ENCODE measurements at regions not wholly inside any gene's neighbourhood (a gene's known extent, or its start where the extent isn't known, plus 50 kb on each side); places are given as distances from the start of the nearest gene placed in this dataset.

GRCh38 chr17:69936996-69937395 is 138.0 kb upstream of the KCNJ16 start (continued):
- no peak for TF ChIP-seq NRF1 (IDR thresholded peaks at IDR 0.05; ENCODE audit: low read depth, low read length)
- TF ChIP-seq MEF2A (IDR thresholded peaks at IDR 0.05; ENCODE audit: borderline replicate concordance, low read depth), result no peak

GRCh38 chr17:69943058-69943457 is 132.0 kb upstream of the KCNJ16 start:
- TF ChIP-seq CTCF (IDR thresholded peaks at IDR 0.05), result no peak
- no peak for TF ChIP-seq FOXJ3 (CRISPR knock-in tag; IDR thresholded peaks at IDR 0.05)
- no peak for TF ChIP-seq GABPA (IDR thresholded peaks at IDR 0.05; ENCODE audit: low read depth)
- no peak for TF ChIP-seq EZH2phosphoT487 (IDR thresholded peaks at IDR 0.05; ENCODE audit: borderline replicate concordance, low read depth)
- no peak for TF ChIP-seq MEF2A (IDR thresholded peaks at IDR 0.05; ENCODE audit: borderline replicate concordance, low read depth)
- no peak for TF ChIP-seq YY1 (IDR thresholded peaks at IDR 0.05; ENCODE audit: low read depth)
- TF ChIP-seq NRF1 (IDR thresholded peaks at IDR 0.05; ENCODE audit: low read depth, low read length), result no peak
- no peak for TF ChIP-seq REST (IDR thresholded peaks at IDR 0.05; ENCODE audit: low read depth, low read length)
- no peak for TF ChIP-seq CHD2 (IDR thresholded peaks at IDR 0.05; ENCODE audit: low read length, partially characterized antibody)
- no peak for TF ChIP-seq POLR2AphosphoS5 (IDR thresholded peaks at IDR 0.05; ENCODE audit: low read depth, low read length)
- no peak for TF ChIP-seq ZBTB33 (IDR thresholded peaks at IDR 0.05; ENCODE audit: borderline replicate concordance, low read depth)
- no peak for TF ChIP-seq USF1 (IDR thresholded peaks at IDR 0.05; ENCODE audit: borderline replicate concordance, low read depth)
- CTCF ChIA-PET, result no interaction called here
- H3K79me2 ChIP-seq (ENCODE audit: insufficient read depth), result no peaks in the 10 kb centered on the region

More at GRCh38 chr17:69943058-69943457, 132.0 kb upstream of the KCNJ16 start:
- no peaks in the 10 kb centered on the region for H3F3A ChIP-seq (replicated peaks; ENCODE audit: insufficient read depth)
- DNase-seq, result no peak
- H3K9me3 ChIP-seq, result no peaks in the 10 kb centered on the region
- no peak overlapping the region for H2AFZ ChIP-seq (ENCODE audit: low read depth)
- POLR2A ChIA-PET, result no interaction called here
- H3K27me3 ChIP-seq (ENCODE audit: insufficient read depth), result no peaks in the 10 kb centered on the region
- H3K9ac ChIP-seq, result no peak overlapping the region
- H3K4me2 ChIP-seq, result no peak overlapping the region
- no peaks in the 10 kb centered on the region for H4K20me1 ChIP-seq (ENCODE audit: insufficient read depth)
- H3K9me2 ChIP-seq, result no peaks in the 10 kb centered on the region
- H3K36me3 ChIP-seq (replicated peaks in 1 of 2; ENCODE audit: control insufficient read depth in 1 of 2, insufficient read depth in 2 of 2, low read length in 1 of 2), result no peaks in the 10 kb centered on the region
- H3K27ac ChIP-seq (ENCODE audit: low read depth in 2 of 2, low read length in 1 of 2), result no peak overlapping the region
- H3K4me3 ChIP-seq (ENCODE audit: low read depth in 2 of 2, low read length in 1 of 2), result no peak overlapping the region
- H3K4me1 ChIP-seq (ENCODE audit: control insufficient read depth in 1 of 2, insufficient read depth in 2 of 2, low read depth in 1 of 2, low read length in 1 of 2), result no peaks in the 10 kb centered on the region

All from SK-N-SH (cell line).